ENCODE measurements at regions not wholly inside any gene's neighbourhood (a gene's known extent, or its start where the extent isn't known, plus 50 kb on each side); places are given as distances from the start of the nearest gene placed in this dataset.

GRCh38 chr5:6162175-6162574 lies 216.2 kb downstream of the MED10 start:
- no peak for DNase-seq

GRCh38 chr5:6161257-6161656 lies 217.1 kb downstream of the MED10 start:
- DNase-seq, result no peak

GRCh38 chr5:6159832-6160430 lies 218.4 kb downstream of the MED10 start:
- no peak for DNase-seq

GRCh38 chr5:6158974-6159831 lies 219.1 kb downstream of the MED10 start:
- DNase-seq, result peak; percentile 93

GRCh38 chr5:6154216-6154615 lies 224.1 kb downstream of the MED10 start:
- no peak for DNase-seq

- DNase-seq, result no peak
Measured at GRCh38 chr5:6146271-6146670, 232.1 kb downstream of the MED10 start.

- DNase-seq, result no peak
Measured at GRCh38 chr5:6145616-6146237, 232.6 kb downstream of the MED10 start.

GRCh38 chr5:6143523-6143922 lies 234.8 kb downstream of the MED10 start:
- no peak for DNase-seq

- no peak for DNase-seq
Measured at GRCh38 chr5:6142353-6142752, 236.0 kb downstream of the MED10 start.

- DNase-seq, result no peak
Measured at GRCh38 chr5:6140219-6140618, 238.1 kb downstream of the MED10 start.

- DNase-seq, result no peak
Measured at GRCh38 chr5:6135977-6136376, 242.4 kb downstream of the MED10 start.

- no peak for DNase-seq
Measured at GRCh38 chr5:6134281-6134680, 244.1 kb downstream of the MED10 start.

- no peak for DNase-seq
Measured at GRCh38 chr5:6125781-6126180, 252.6 kb downstream of the MED10 start.

GRCh38 chr5:6118691-6119090 lies 259.7 kb downstream of the MED10 start:
- no peak for DNase-seq

GRCh38 chr5:6117212-6117611 lies 261.1 kb downstream of the MED10 start:
- no peak for DNase-seq

- no peak for DNase-seq
Measured at GRCh38 chr5:6115852-6116251, 262.5 kb downstream of the MED10 start.

GRCh38 chr5:6112538-6112937 lies 265.8 kb downstream of the MED10 start:
- DNase-seq, result no peak

- DNase-seq, result no peak
Measured at GRCh38 chr5:6112125-6112524, 266.2 kb downstream of the MED10 start.

- no peak for DNase-seq
Measured at GRCh38 chr5:6111131-6111530, 267.2 kb downstream of the MED10 start.

- DNase-seq, result no peak
Measured at GRCh38 chr5:6110441-6111005, 267.8 kb downstream of the MED10 start.

GRCh38 chr5:6108981-6109825 lies 269.1 kb downstream of the MED10 start:
- no peak for DNase-seq

GRCh38 chr5:6108540-6108848 lies 269.9 kb downstream of the MED10 start:
- no peak for DNase-seq
